Mucosa of rectum (tissue), 2 donors: ENCODE measurements at regions not wholly inside any gene's neighbourhood (a gene's known extent, or its start where the extent isn't known, plus 50 kb on each side); places are given as distances from the start of the nearest gene placed in this dataset.

Experiments
- H3K27ac ChIP-seq, 2 donors: one replicate each; pipeline ENCODE4 v1.7.0; 2013; ENCODE audit warnings: inconsistent platforms in 2 of 2, low read depth in 2 of 2, low read length in 2 of 2
- H3K27me3 ChIP-seq, 2 donors: one replicate each; pipeline ENCODE4 v1.7.0; 2013; ENCODE audit warnings: low read length in 2 of 2; ENCODE audit not compliant: control insufficient read depth in 2 of 2, insufficient read depth in 2 of 2
- H3K36me3 ChIP-seq, 2 donors: one replicate each; pipeline ENCODE4 v1.7.0; 2013; ENCODE audit warnings: low read length in 2 of 2; ENCODE audit not compliant: control insufficient read depth in 2 of 2, insufficient read depth in 2 of 2
- H3K4me1 ChIP-seq, 2 donors: one replicate each; pipeline ENCODE4 v1.7.0; 2013; ENCODE audit warnings: low read length in 2 of 2, mild to moderate bottlenecking in 1 of 2; ENCODE audit not compliant: control insufficient read depth in 2 of 2, insufficient read depth in 2 of 2
- H3K4me3 ChIP-seq, 2 donors: one replicate each; pipeline ENCODE4 v1.7.0; 2013; ENCODE audit warnings: low read length in 2 of 2
- H3K9ac ChIP-seq, 2 donors: one replicate each; pipeline ENCODE4 v1.7.0; 2013; ENCODE audit warnings: low read length in 2 of 2, low read depth in 1 of 2, mild to moderate bottlenecking in 1 of 2
- H3K9me3 ChIP-seq, 2 donors: one replicate each; pipeline ENCODE4 v1.7.0; 2013; ENCODE audit warnings: low read length in 2 of 2; ENCODE audit not compliant: control insufficient read depth in 2 of 2
- donor health status: healthy.
- donor health status: Normal muscosa, but diverticular disease.

GRCh38 chr2:234189786-234190300 lies 139.3 kb downstream of the SPP2 start:
- Histone ChIP-seq H3K4me3 (no peak overlapping the region), H3K9me3 (no peaks in the 10 kb centered on the region), H3K27ac (no peak overlapping the region), H3K9ac (no peak overlapping the region), H3K27me3 (peaks cover 0 to 2% of the 10 kb centered on the region in 2 donors), H3K4me1 (no peaks in the 10 kb centered on the region), H3K36me3 (no peaks in the 10 kb centered on the region)

GRCh38 chr2:234189230-234189629 lies 138.7 kb downstream of the SPP2 start:
- H3K9me3 ChIP-seq, result no peaks in the 10 kb centered on the region
- H3K27ac ChIP-seq, result no peak overlapping the region
- H3K4me1 ChIP-seq, result no peaks in the 10 kb centered on the region
- peaks cover 0 to 2% of the 10 kb centered on the region in 2 donors for H3K27me3 ChIP-seq
- no peaks in the 10 kb centered on the region for H3K36me3 ChIP-seq
- no peak overlapping the region for H3K4me3 ChIP-seq
- H3K9ac ChIP-seq, result no peak overlapping the region

DNA sequence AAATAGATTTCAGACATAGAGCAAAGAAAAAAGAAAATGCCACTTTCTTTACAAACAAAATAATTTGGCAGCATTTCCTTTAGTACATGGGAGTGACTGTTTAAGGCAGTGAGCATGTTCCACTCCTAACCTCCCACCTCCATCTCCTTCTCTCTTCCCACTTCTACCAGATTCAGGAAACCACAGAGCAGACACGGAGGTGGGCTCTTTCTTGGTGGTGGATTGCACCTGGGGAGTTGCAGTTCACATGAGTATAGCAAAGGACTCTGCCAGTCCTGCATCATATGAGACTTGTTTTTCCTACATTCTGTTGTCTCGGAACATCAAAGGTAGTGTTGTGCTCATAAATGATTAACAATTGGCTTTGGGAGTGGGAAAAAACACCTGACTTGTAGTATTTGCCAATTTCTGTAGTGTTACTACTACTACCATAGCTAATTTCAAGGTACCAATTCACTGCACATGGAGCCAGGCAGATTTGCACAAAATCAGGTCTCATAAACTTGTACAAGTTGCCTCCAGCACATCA lies 137.2 kb downstream of the SPP2 start:
- Histone ChIP-seq H3K4me1 (no peaks in the 10 kb centered on the region), H3K9me3 (no peaks in the 10 kb centered on the region), H3K27me3 (peaks cover 0 to 2% of the 10 kb centered on the region in 2 donors), H3K36me3 (no peaks in the 10 kb centered on the region), H3K27ac (no peak overlapping the region), H3K9ac (no peak overlapping the region), H3K4me3 (no peak overlapping the region)

DNA sequence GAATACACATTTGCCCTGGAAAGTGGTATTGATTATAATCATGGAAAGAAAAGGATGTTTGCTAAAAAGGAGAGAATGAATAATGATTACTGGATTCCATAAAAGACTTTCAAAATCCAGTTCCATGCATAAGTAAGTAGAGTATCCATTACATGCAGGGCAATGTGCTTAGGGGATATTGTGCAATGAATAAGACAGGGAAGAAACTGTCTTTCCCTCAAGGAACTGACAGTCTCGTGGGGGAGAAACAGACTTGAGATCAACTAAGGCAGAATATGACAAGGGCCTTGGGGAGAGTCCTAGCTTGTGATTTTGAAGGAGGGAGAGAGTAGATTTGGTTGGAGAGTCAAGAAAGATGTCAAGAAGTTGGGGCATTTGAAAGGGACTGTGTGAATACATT lies 130.6 kb downstream of the SPP2 start:
- Histone ChIP-seq H3K27ac (no peak overlapping the region), H3K36me3 (no peaks in the 10 kb centered on the region), H3K4me3 (no peak overlapping the region), H3K9me3 (no peaks in the 10 kb centered on the region), H3K27me3 (peaks cover 6% of the 10 kb centered on the region in 2 donors), H3K9ac (no peak overlapping the region), H3K4me1 (no peaks in the 10 kb centered on the region)

- H3K36me3 ChIP-seq, result no peaks in the 10 kb centered on the region
- H3K4me3 ChIP-seq, result no peak overlapping the region
- H3K27ac ChIP-seq, result no peak overlapping the region
- H3K27me3 ChIP-seq, result peaks cover 4 to 6% of the 10 kb centered on the region in 2 donors
- H3K4me1 ChIP-seq, result no peaks in the 10 kb centered on the region
- no peaks in the 10 kb centered on the region for H3K9me3 ChIP-seq
- H3K9ac ChIP-seq, result no peak overlapping the region
Measured at GRCh38 chr2:234179031-234179363, 128.5 kb downstream of the SPP2 start.

DNA sequence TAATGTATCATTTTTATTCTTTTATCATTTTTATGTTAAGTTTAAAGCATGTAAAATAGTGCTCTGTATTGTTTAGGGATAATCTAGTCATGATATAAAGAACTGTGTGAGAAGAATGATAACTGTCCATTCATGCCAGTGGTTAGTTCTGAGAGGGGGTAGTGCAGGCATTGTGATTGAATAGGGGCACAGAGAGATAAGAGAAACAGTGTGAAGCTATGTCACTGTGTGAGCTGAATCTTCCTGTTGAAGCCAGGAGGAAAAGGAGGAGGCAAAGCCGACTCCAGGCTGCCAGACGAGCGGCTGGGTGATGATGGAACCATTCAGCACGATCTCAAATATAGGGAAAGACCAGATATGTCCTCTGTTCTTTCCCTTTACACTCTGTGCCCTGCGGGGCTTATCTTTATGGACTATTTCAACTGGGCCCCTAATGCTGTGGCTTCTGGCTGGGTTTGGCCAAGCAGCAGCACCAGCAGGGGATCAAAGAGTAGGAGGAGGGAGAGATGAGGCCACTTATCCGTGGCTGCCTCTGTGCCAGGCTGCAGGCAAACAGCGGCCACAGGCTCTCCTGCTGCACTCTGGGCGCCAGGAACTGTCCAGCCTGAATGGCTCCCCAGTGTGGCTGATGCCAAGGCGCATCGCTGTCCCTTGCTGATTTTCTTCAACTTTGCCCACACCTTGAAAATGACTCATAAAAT lies 128.0 kb downstream of the SPP2 start:
- H3K4me1 ChIP-seq, result no peaks in the 10 kb centered on the region
- peaks cover 4 to 6% of the 10 kb centered on the region in 2 donors for H3K27me3 ChIP-seq
- H3K36me3 ChIP-seq, result no peaks in the 10 kb centered on the region
- H3K9me3 ChIP-seq, result no peaks in the 10 kb centered on the region
- no peak overlapping the region for H3K9ac ChIP-seq
- no peak overlapping the region for H3K4me3 ChIP-seq
- H3K27ac ChIP-seq, result no peak overlapping the region

- Histone ChIP-seq H3K27ac (no peak overlapping the region), H3K4me1 (no peaks in the 10 kb centered on the region), H3K36me3 (no peaks in the 10 kb centered on the region), H3K9me3 (no peaks in the 10 kb centered on the region), H3K9ac (no peak overlapping the region), H3K27me3 (peaks cover 0 to 4% of the 10 kb centered on the region in 2 donors), H3K4me3 (no peak overlapping the region)
Measured at GRCh38 chr2:234175649-234176048, 125.1 kb downstream of the SPP2 start.

DNA sequence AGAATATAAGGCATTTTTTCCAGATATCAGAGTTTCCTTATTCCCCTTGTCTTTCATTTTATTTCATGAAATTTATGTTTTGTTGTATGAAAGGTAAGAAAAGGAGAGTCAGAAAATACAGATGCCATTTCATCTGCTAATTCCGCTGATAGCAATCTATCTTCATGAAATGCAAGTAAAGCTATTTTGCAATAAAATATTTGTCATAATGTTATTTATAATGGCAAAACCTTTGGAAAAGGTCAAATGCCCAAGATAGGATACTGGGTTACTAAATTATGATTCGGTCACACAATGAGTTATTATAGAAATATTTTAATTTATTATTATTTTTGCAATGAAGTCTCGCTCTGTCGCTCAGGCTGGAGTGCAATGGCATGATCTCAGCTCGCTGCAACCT lies 124.2 kb downstream of the SPP2 start:
- Histone ChIP-seq H3K4me1 (no peaks in the 10 kb centered on the region), H3K9ac (no peak overlapping the region), H3K4me3 (no peak overlapping the region), H3K36me3 (no peaks in the 10 kb centered on the region), H3K27ac (no peak overlapping the region), H3K27me3 (peaks cover 0 to 4% of the 10 kb centered on the region in 2 donors), H3K9me3 (no peaks in the 10 kb centered on the region)

GRCh38 chr2:234172532-234172931 lies 122.0 kb downstream of the SPP2 start:
- Histone ChIP-seq H3K36me3 (no peaks in the 10 kb centered on the region), H3K4me3 (no peak overlapping the region)

DNA sequence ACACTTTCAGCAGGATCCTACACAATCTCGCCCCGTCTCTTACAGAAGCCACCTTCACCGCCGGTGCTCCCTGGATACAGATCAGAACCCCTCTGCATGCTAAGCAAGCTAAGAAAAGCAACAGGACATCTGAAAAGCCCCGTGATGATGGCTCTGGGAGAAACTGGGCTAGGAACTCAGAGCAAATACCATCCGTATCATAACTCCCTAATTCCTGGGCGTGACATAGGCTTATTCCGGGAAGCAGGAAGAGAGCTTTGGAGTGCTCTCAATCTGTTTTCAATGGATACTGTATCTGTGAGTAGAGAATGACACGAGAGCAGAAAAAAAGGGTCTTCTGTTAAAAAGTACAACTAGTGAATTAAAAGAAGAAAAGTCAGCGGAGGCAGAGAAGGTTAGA lies 121.6 kb downstream of the SPP2 start:
- H3K27ac ChIP-seq, result no peak overlapping the region
- no peak overlapping the region for H3K9ac ChIP-seq
- H3K9me3 ChIP-seq, result no peaks in the 10 kb centered on the region
- H3K36me3 ChIP-seq, result no peaks in the 10 kb centered on the region
- no peaks in the 10 kb centered on the region for H3K27me3 ChIP-seq
- H3K4me3 ChIP-seq, result no peak overlapping the region
- no peaks in the 10 kb centered on the region for H3K4me1 ChIP-seq

More at GRCh38 chr2:234172532-234172931, 122.0 kb downstream of the SPP2 start:
- H3K27me3 ChIP-seq, result no peaks in the 10 kb centered on the region
- H3K4me1 ChIP-seq, result no peaks in the 10 kb centered on the region
- no peak overlapping the region for H3K9ac ChIP-seq
- no peak overlapping the region for H3K27ac ChIP-seq
- H3K9me3 ChIP-seq, result no peaks in the 10 kb centered on the region
